ENCODE measurements at regions not wholly inside any gene's neighbourhood (a gene's known extent, or its start where the extent isn't known, plus 50 kb on each side); places are given as distances from the start of the nearest gene placed in this dataset.

- TF ChIP-seq, protein P1, sequence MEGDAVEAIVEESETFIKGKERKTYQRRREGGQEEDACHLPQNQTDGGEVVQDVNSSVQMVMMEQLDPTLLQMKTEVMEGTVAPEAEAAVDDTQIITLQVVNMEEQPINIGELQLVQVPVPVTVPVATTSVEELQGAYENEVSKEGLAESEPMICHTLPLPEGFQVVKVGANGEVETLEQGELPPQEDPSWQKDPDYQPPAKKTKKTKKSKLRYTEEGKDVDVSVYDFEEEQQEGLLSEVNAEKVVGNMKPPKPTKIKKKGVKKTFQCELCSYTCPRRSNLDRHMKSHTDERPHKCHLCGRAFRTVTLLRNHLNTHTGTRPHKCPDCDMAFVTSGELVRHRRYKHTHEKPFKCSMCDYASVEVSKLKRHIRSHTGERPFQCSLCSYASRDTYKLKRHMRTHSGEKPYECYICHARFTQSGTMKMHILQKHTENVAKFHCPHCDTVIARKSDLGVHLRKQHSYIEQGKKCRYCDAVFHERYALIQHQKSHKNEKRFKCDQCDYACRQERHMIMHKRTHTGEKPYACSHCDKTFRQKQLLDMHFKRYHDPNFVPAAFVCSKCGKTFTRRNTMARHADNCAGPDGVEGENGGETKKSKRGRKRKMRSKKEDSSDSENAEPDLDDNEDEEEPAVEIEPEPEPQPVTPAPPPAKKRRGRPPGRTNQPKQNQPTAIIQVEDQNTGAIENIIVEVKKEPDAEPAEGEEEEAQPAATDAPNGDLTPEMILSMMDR (IDR thresholded peaks at IDR 0.05; ENCODE audit: low read depth, low read length), result no peak
- no peaks in the 10 kb centered on the region for H3K9me3 ChIP-seq (ENCODE audit: control insufficient read depth, insufficient read depth, low read length)
- CTCF ChIA-PET, result no interaction called here
- H3K27ac ChIP-seq (ENCODE audit: low read depth, low read length), result no peak overlapping the region
- no peaks in the 10 kb centered on the region for H3K27me3 ChIP-seq (ENCODE audit: control insufficient read depth, insufficient read depth, low read length)
- POLR2A ChIA-PET, result no interaction called here
- no peak overlapping the region for H3K4me3 ChIP-seq (ENCODE audit: low read depth, low read length)
- DNase-seq (ENCODE audit: low read depth, low spot score), result no peak
Measured at GRCh38 chrX:14290335-14290734, 239.0 kb upstream of the GLRA2 start.

DNA sequence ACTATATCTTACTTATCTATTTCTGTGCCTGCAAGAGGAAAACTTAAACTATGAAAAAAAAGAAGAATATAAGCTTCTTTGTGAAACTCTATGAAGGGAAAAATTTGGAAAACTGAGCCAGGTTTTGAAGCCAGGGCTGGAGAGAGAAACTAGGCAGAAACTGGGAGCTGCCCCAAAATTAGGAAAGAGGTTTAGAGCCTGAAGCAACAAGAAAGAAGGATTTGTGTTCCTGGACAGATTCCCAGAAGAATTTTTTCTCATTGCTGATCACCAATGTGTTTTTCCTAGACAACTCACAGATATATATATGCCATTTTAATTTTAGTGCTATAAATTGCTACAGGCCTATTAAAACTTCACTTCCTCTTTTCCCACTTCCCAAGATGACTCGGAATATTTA, 245.0 kb upstream of the GEMIN8 start:
- TF ChIP-seq, protein P1 (IDR thresholded peaks at IDR 0.05; ENCODE audit: low read depth, low read length), result no peak
- Histone ChIP-seq H3K27ac (ENCODE audit: low read depth, low read length) (no peak overlapping the region), H3K4me3 (ENCODE audit: low read depth, low read length) (no peak overlapping the region), H3K9me3 (ENCODE audit: control insufficient read depth, insufficient read depth, low read length) (no peaks in the 10 kb centered on the region), H3K27me3 (ENCODE audit: control insufficient read depth, insufficient read depth, low read length) (no peaks in the 10 kb centered on the region)
- POLR2A ChIA-PET, result no interaction called here
- DNase-seq (ENCODE audit: low read depth, low spot score), result no peak
- CTCF ChIA-PET, result no interaction called here

DNA sequence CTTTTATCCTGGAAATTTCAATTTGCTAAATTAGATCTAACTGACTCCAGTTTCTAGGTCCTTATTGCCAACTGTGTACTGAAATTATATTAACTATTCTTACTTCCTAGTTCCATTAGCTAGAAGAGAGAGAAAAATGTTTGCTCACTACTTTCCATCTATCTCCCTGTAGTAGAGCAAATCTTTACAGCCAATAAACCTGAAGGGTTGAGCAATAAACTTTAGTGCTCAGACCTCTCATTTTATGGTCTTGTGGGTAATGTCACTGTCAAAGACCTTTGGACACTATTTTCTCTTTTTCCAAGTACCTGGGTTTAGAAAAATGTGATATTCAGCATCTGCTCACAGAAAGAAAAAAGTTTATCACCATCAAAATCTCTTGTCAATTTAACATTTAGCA, 237.5 kb upstream of the GEMIN8 start:
- TF ChIP-seq, protein P1 (IDR thresholded peaks at IDR 0.05; ENCODE audit: low read depth, low read length), result no peak
- DNase-seq (ENCODE audit: low read depth, low spot score), result no peak
- ChIA-PET POLR2A (no interaction called here), CTCF (no interaction called here)
- Histone ChIP-seq H3K27ac (ENCODE audit: low read depth, low read length) (no peak overlapping the region), H3K27me3 (ENCODE audit: control insufficient read depth, insufficient read depth, low read length) (no peaks in the 10 kb centered on the region), H3K4me3 (ENCODE audit: low read depth, low read length) (no peak overlapping the region), H3K9me3 (ENCODE audit: control insufficient read depth, insufficient read depth, low read length) (no peaks in the 10 kb centered on the region)

DNA sequence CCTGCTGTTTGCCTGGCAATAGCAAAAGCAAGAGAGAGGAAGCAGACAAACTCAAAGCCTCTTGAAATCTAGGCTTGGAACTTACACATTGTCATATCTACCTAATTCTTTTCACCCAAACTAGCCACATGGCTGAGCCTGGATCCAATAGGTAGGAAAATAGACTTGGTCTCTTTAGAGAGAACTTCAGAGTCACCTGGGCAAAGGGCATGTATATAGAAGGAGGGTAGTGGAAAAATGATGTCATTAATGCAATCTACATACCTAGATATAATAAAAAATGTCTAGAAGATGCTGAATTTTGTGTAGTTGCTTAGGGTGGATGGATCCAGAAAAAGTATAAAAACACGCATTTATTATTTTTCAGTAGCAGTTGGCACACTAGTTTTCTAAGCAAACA, 237.0 kb upstream of the GEMIN8 start:
- Histone ChIP-seq H3K27ac (ENCODE audit: low read depth, low read length) (no peak overlapping the region), H3K27me3 (ENCODE audit: control insufficient read depth, insufficient read depth, low read length) (no peaks in the 10 kb centered on the region), H3K9me3 (ENCODE audit: control insufficient read depth, insufficient read depth, low read length) (no peaks in the 10 kb centered on the region), H3K4me3 (ENCODE audit: low read depth, low read length) (no peak overlapping the region)
- ChIA-PET CTCF (no interaction called here), POLR2A (no interaction called here)
- TF ChIP-seq, protein P1 (IDR thresholded peaks at IDR 0.05; ENCODE audit: low read depth, low read length), result no peak
- DNase-seq (ENCODE audit: low read depth, low spot score), result no peak

- Histone ChIP-seq H3K27ac (ENCODE audit: low read depth, low read length) (no peak overlapping the region), H3K27me3 (ENCODE audit: control insufficient read depth, insufficient read depth, low read length) (no peaks in the 10 kb centered on the region), H3K4me3 (ENCODE audit: low read depth, low read length) (no peak overlapping the region), H3K9me3 (ENCODE audit: control insufficient read depth, insufficient read depth, low read length) (peaks cover 3% of the 10 kb centered on the region; the same call in 1 of the 2 replicates)
- POLR2A ChIA-PET, result no interaction called here
- TF ChIP-seq, protein P1 (IDR thresholded peaks at IDR 0.05; ENCODE audit: low read depth, low read length), result no peak
- DNase-seq (ENCODE audit: low read depth, low spot score), result no peak
- CTCF ChIA-PET, result no interaction called here
Measured at GRCh38 chrX:14243823-14244222, 214.1 kb upstream of the GEMIN8 start.

Data from AG04450 (cell line).